Liver (tissue), 8 donors: ENCODE measurements at regions not wholly inside any gene's neighbourhood (a gene's known extent, or its start where the extent isn't known, plus 50 kb on each side); places are given as distances from the start of the nearest gene placed in this dataset.

Experiments used
- DNase-seq: peaks from one replicate; pipeline ENCODE4 v3.0.0-alpha.2; 2017; ENCODE audit warnings: low spot score
- H3K27ac ChIP-seq, 2 donors: one replicate each; pipeline ENCODE4 v1.7.0; 2013; ENCODE audit warnings: inconsistent platforms in 2 of 2, low read length in 2 of 2, control low read depth in 1 of 2, low read depth in 1 of 2, mild to moderate bottlenecking in 1 of 2
- H3K27me3 ChIP-seq, 4 donors: one replicate each; pipeline versions ENCODE4 v1.6.1 to v1.7.0; 2013; ENCODE audit warnings: low read length in 3 of 4, inconsistent platforms in 1 of 4, mild to moderate bottlenecking in 1 of 4, moderate library complexity in 1 of 4; ENCODE audit not compliant: control insufficient read depth in 4 of 4, insufficient read depth in 4 of 4
- H3K36me3 ChIP-seq, 4 donors: one replicate each; pipeline versions ENCODE4 v1.6.1 to v1.7.0; 2013; ENCODE audit warnings: low read length in 3 of 4, mild to moderate bottlenecking in 3 of 4, low read depth in 1 of 4, moderate library complexity in 1 of 4; ENCODE audit not compliant: control insufficient read depth in 4 of 4, insufficient read depth in 3 of 4
- H3K4me1 ChIP-seq, 4 donors: one replicate each; pipeline versions ENCODE4 v1.6.1 to v1.7.0; 2013; ENCODE audit warnings: low read length in 3 of 4, mild to moderate bottlenecking in 3 of 4, moderate library complexity in 1 of 4; ENCODE audit not compliant: control insufficient read depth in 4 of 4, insufficient read depth in 4 of 4
- H3K4me3 ChIP-seq, 3 donors: one replicate each; pipeline versions ENCODE4 v1.6.1 to v1.7.0; 2013; ENCODE audit warnings: low read length in 3 of 3, control low read depth in 1 of 3, low read depth in 1 of 3, mild to moderate bottlenecking in 1 of 3
- H3K9ac ChIP-seq, 2 donors: one replicate each; pipeline ENCODE4 v1.7.0; 2013; ENCODE audit warnings: low read length in 2 of 2, mild to moderate bottlenecking in 2 of 2, moderate library complexity in 2 of 2, control low read depth in 1 of 2, low read depth in 1 of 2
- H3K9me3 ChIP-seq, 4 donors: one replicate each; pipeline versions ENCODE4 v1.6.1 to v1.7.0; 2013; ENCODE audit warnings: low read length in 3 of 4; ENCODE audit not compliant: control insufficient read depth in 4 of 4
- EGR1 ChIP-seq, 2 donors: IDR thresholded peaks; 2 replicates each; pipeline ENCODE4 v1.6.1; 2016 to 2018; ENCODE audit warnings: antibody characterized with exemption in 2 of 2, low read depth in 2 of 2
- FOXA1 ChIP-seq: IDR thresholded peaks from 2 replicates; pipeline ENCODE4 v1.6.1; 2016; ENCODE audit warnings: antibody characterized with exemption
- FOXA2 ChIP-seq: IDR thresholded peaks from 2 replicates; pipeline ENCODE4 v1.6.1; 2016; ENCODE audit warnings: antibody characterized with exemption
- HNF4A ChIP-seq, 2 donors: conservative IDR thresholded peaks; 2 replicates each; pipeline ENCODE4 v1.6.1; 2016; ENCODE audit warnings: antibody characterized with exemption in 2 of 2, mild to moderate bottlenecking in 2 of 2
- JUND ChIP-seq, 2 donors: IDR thresholded peaks; 2 replicates each; pipeline ENCODE4 v1.6.1; 2016; ENCODE audit warnings: antibody characterized with exemption in 2 of 2
- NR2F2 ChIP-seq: IDR thresholded peaks from 2 replicates; pipeline ENCODE4 v1.6.1; 2016; ENCODE audit warnings: antibody characterized with exemption
- RAD21 ChIP-seq, 2 donors: IDR thresholded peaks; 2 replicates each; pipeline ENCODE4 v1.6.1; 2016; ENCODE audit warnings: antibody characterized with exemption in 2 of 2, mild to moderate bottlenecking in 2 of 2
- RXRA ChIP-seq, 2 donors: IDR thresholded peaks; 2 replicates each; pipeline ENCODE4 v1.6.1; 2017 to 2018; ENCODE audit warnings: antibody characterized with exemption in 2 of 2, mild to moderate bottlenecking in 1 of 2
- SP1 ChIP-seq: IDR thresholded peaks from 2 replicates; pipeline ENCODE4 v1.6.1; 2018; ENCODE audit warnings: antibody characterized with exemption, mild to moderate bottlenecking
- TAF1 ChIP-seq: conservative IDR thresholded peaks from 2 replicates; pipeline ENCODE4 v1.6.1; 2016; ENCODE audit warnings: antibody characterized with exemption, mild to moderate bottlenecking
- YY1 ChIP-seq: IDR thresholded peaks from 2 replicates; pipeline ENCODE4 v1.6.1; 2016; ENCODE audit warnings: antibody characterized with exemption, mild to moderate bottlenecking
- WGBS: extraction: QIAGEN DNeasy Blood & Tissue Kit; methylation state at CpG from one replicate; pipeline ENCODE4 v1.1.7; 2013; 5-methylcytosine and 5-hydroxymethylcytosine counted together
- TF ChIP-seq, protein P1 (sequence below): IDR thresholded peaks from 2 replicates; pipeline ENCODE4 v1.6.1; 2016; ENCODE audit warnings: antibody characterized with exemption
- TF ChIP-seq, protein P2 (sequence below): IDR thresholded peaks from 2 replicates; pipeline ENCODE4 v1.6.1; 2016; ENCODE audit warnings: antibody characterized with exemption
- TF ChIP-seq, protein P3 (sequence below): IDR thresholded peaks from 2 replicates; pipeline ENCODE4 v1.6.1; 2016; ENCODE audit warnings: antibody characterized with exemption
- TF ChIP-seq, protein P4 (sequence below): fragments of 150-350 bp; IDR thresholded peaks from 2 replicates; pipeline ENCODE4 v1.5.1; 2017; ENCODE audit warnings: improper control_type of control experiment, low read depth, low read length; ENCODE audit not compliant: missing input control
- donor health status: healthy.
- donor health status: healthy.
- donor health status: healthy.
- donor health status: healthy.
- donor health status: healthy.

DNA sequence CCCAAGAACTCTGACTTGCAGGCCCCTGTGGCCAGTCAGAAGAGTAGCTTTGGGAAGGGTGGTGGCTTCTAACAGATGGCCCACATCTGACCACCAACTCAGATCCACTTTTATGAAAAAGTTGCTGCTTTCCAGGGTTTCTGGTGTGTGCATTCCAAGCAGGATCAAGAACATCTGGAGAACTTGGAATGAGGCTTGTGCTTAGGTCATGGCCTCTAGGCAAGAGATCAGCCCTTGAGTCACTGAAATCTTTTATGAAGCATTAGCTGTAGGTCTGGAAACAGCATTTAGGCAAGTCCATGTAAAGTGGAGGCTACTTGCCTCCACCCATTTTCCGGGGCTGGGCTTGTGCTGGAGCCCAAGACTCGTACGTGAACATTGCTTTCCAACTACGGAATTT, 433.3 kb downstream of the SH3GL2 start (continued):
- TF ChIP-seq FOXA2 = no peak
- TF ChIP-seq, protein P1, sequence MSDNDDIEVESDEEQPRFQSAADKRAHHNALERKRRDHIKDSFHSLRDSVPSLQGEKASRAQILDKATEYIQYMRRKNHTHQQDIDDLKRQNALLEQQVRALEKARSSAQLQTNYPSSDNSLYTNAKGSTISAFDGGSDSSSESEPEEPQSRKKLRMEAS = no peak

DNA sequence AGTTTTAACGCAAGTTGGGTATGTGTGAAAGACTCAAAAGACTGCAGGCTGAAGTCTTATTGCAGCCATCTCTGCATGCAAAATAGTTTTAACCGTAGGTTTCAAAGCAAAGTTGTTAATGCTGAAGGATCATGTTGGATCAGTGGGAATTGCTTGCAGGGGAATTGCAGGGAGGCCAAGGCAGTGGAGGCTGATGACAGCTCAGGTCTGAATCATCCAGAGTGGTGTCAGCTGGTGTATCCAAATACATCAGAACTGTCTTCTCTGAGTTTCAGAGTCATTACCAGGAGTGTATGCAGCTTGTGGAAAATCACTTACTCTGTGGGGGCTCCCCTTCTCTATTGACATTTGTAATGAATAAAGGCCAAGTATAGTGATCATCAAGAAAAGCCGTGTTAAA, 435.7 kb downstream of the SH3GL2 start:
- Histone ChIP-seq H3K27ac (no peak overlapping the region), H3K4me3 (no peak overlapping the region), H3K36me3 (no peaks in the 10 kb centered on the region), H3K27me3 (no peaks in the 10 kb centered on the region), H3K9ac (no peak overlapping the region), H3K9me3 (peaks cover 0 to 1% (median 0%) of the 10 kb centered on the region in 4 donors), H3K4me1 (peaks cover 0 to 11% (median 4%) of the 10 kb centered on the region in 4 donors)
- WGBS = 89% methylated on average over 3 of the region's 3 CpGs
- TF ChIP-seq NR2F2 (no peak), HNF4A (conservative IDR thresholded peaks at IDR 0.05) (no peak), FOXA1 (no peak), SP1 (no peak)
- TF ChIP-seq, protein P1 = no peak
- DNase-seq = no peak

DNA sequence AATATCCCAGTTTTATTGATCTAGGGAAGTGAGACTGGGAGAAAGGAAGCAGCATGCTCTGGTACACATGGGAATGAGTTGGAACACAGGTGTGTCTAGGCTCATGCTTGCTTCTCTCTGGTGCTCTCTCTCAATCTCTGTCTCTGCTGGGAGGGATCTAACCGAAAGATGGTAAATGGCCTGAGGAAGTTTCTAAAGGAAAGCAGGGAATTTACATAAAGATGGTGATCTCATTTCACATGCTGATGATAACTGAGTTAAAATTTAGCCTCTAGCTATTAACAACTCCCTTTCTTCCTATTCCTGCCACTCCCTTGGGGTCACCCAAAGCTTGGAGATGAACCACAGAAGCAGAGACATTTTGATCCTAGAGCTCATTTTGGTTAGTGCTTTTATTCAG, 436.2 kb downstream of the SH3GL2 start:
- no peak overlapping the region for H3K9ac ChIP-seq
- H3K27ac ChIP-seq = no peak overlapping the region
- H3K4me3 ChIP-seq = no peak overlapping the region
- TF ChIP-seq, protein P2, sequence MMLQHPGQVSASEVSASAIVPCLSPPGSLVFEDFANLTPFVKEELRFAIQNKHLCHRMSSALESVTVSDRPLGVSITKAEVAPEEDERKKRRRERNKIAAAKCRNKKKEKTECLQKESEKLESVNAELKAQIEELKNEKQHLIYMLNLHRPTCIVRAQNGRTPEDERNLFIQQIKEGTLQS = no peak
- no peak for TF ChIP-seq EGR1 (IDR thresholded peaks at IDR 0.05; ENCODE audit: low read depth in 2 of 2)
- TF ChIP-seq YY1 = no peak
- TF ChIP-seq HNF4A (conservative IDR thresholded peaks at IDR 0.05) = no peak
- no peak for TF ChIP-seq SP1
- TF ChIP-seq NR2F2 = no peak
- no peak for TF ChIP-seq FOXA2
- no peak for TF ChIP-seq RAD21 (IDR thresholded peaks at IDR 0.05)
- no peak for TF ChIP-seq RXRA (IDR thresholded peaks at IDR 0.05)
- no peak for TF ChIP-seq JUND (IDR thresholded peaks at IDR 0.05)
- TF ChIP-seq, protein P1 = no peak
- TF ChIP-seq FOXA1 = no peak
- TF ChIP-seq TAF1 = no peak
- TF ChIP-seq, protein P3, sequence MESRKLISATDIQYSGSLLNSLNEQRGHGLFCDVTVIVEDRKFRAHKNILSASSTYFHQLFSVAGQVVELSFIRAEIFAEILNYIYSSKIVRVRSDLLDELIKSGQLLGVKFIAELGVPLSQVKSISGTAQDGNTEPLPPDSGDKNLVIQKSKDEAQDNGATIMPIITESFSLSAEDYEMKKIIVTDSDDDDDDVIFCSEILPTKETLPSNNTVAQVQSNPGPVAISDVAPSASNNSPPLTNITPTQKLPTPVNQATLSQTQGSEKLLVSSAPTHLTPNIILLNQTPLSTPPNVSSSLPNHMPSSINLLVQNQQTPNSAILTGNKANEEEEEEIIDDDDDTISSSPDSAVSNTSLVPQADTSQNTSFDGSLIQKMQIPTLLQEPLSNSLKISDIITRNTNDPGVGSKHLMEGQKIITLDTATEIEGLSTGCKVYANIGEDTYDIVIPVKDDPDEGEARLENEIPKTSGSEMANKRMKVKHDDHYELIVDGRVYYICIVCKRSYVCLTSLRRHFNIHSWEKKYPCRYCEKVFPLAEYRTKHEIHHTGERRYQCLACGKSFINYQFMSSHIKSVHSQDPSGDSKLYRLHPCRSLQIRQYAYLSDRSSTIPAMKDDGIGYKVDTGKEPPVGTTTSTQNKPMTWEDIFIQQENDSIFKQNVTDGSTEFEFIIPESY = no peak
- TF ChIP-seq, protein P4, sequence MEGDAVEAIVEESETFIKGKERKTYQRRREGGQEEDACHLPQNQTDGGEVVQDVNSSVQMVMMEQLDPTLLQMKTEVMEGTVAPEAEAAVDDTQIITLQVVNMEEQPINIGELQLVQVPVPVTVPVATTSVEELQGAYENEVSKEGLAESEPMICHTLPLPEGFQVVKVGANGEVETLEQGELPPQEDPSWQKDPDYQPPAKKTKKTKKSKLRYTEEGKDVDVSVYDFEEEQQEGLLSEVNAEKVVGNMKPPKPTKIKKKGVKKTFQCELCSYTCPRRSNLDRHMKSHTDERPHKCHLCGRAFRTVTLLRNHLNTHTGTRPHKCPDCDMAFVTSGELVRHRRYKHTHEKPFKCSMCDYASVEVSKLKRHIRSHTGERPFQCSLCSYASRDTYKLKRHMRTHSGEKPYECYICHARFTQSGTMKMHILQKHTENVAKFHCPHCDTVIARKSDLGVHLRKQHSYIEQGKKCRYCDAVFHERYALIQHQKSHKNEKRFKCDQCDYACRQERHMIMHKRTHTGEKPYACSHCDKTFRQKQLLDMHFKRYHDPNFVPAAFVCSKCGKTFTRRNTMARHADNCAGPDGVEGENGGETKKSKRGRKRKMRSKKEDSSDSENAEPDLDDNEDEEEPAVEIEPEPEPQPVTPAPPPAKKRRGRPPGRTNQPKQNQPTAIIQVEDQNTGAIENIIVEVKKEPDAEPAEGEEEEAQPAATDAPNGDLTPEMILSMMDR = no peak
- H3K4me1 ChIP-seq = peaks cover 0 to 11% (median 4%) of the 10 kb centered on the region in 4 donors
- DNase-seq = no peak
- 83% methylated on average over 1 of the region's 1 CpG for WGBS
- peaks cover 0 to 1% (median 0%) of the 10 kb centered on the region in 4 donors for H3K9me3 ChIP-seq
- H3K27me3 ChIP-seq = no peaks in the 10 kb centered on the region
- no peaks in the 10 kb centered on the region for H3K36me3 ChIP-seq
